ENCODE measurements at regions not wholly inside any gene's neighbourhood (a gene's known extent, or its start where the extent isn't known, plus 50 kb on each side); places are given as distances from the start of the nearest gene placed in this dataset.
"Not testable (repeated sequence)": the region's sequence is repeated elsewhere in the genome, so short reads cannot be mapped to it uniquely, and the experiment has no call there.

DNA sequence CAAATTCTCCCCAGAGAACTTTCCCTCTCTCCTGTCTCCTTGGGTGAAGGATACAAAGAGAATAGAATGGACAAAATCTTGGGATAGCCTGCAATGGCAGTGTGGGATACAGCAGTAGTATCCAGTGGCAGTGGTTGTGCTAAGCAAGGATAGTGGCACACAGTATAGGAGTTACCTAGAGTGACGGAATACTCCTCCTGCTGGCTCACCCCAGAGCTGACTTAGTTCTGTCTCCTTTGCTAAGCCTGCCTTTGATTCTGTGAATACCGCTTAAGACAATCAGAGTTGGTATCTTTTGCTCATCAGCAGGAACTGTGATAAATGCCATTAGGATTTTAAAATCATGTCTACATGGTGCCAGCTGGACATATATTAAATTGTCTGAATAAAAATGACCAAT, 404.3 kb downstream of the JRKL start:
- no peak for DNase-seq

DNA sequence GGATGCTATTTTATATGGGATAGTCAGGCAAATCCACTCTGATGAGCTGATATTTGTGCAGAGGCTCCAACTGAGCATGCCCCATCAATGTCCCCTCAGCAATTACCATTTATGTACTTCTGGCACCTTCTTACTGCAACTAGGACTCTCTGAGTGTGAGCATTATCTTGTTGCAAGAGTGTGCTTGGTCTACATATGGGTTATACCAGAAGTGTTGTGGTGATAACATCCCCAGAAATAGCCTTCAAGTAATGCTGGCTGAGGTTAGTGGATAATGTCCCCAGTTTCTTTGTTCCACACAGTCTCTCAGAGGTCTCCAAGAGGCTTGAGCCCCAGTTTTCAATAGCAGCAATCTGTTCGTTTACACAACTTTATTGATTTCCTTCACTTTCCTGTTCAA, 408.6 kb downstream of the JRKL start:
- no peak for DNase-seq

DNA sequence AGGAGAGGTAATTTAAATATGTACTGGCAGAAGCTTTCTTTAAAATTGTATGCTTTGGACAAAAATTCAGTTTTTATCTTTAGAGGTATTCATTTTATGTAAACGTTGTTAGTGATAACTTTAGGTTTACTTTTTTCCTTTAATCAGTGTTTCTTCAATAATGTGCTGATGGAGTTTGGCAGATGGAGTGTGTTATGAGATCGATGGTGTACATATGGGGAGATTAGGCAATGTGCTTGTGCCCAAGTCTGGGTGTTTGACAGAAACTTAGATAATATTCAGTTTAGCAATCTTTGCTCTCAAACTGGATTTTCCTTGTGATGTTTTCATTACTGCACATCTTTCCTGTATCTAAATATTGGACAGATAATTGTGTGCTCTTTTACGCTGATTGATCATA, 425.4 kb downstream of the JRKL start:
- DNase-seq, result no peak

DNA sequence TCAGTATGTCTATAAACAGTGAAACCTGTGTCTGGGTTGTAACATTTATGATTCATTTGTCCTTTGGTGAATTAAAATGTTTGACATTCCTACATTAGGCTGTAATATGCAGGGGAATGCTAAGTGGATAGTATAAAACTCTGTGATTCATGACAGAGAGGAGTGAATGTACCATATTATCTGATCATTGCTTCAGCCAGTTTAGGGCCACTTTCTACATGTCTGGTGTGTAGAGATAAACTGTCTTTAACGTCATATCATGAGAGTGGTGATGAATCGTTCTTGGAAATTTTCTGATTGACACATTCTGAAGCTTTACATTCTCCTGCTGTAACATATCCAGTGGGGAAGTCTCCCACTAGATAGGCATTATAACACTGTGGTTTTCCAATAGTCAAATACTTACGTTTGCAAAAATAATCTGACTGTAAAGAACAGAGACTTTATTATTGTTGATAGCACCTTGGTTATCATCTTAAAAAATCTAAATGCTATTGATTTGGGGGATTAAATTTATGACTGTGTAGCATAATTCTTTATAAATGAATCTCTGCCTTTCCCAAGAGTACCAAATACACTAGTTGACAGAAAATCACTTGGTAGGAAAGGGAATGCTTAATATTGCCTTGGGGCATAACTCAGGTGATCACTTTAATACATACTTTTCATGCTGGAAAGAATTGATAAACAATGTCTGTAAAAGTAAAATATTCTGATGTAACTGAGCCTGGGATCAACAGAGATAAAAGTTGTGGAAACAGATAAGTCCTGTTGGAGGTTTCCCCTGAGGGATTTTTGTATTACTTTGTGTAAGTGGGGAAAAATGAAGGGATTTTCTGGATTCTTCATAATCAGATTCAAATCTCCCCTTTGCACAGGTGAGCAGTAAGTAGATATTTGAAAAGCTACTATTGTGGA, 427.9 kb downstream of the JRKL start:
- no peak for DNase-seq

DNA sequence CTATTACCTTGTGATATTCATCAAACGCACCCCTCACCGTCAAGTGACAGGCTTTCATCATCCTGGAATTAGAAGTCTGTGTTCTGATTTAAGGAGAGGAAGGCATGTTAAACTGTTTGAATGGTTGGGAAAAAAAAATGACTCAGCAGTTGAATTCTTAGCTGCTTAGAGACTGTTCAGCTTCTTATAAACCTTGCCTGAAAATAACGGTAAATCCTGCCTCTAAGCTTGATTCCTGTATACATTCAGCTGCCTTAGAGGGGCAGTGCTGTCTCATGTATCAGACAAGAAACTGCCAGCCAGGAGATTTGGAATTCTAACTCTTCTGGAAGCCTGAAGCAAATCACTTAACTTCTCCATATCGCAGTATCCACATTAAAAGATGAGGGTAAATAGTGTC, 437.4 kb downstream of the JRKL start:
- no peak for DNase-seq

DNA sequence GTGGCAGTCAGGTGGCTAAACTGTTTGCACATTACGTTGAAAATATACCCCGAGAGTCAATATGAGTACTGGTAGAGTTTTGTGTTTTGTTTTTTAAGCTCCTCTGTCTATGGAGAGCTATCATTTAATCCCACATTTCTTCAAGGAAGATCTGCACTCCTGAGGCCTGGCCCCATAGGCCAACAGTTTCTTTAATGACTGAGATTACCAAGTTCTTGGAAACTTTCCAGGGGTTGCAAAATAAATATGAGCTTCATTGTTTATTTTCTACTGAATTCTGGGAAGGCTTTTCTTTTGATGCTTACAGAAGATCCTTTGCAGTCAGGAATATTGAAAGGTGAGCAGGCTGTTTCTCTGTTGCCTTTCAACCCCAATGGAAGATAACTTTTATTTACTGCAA, 452.0 kb downstream of the JRKL start:
- no peak for DNase-seq

DNA sequence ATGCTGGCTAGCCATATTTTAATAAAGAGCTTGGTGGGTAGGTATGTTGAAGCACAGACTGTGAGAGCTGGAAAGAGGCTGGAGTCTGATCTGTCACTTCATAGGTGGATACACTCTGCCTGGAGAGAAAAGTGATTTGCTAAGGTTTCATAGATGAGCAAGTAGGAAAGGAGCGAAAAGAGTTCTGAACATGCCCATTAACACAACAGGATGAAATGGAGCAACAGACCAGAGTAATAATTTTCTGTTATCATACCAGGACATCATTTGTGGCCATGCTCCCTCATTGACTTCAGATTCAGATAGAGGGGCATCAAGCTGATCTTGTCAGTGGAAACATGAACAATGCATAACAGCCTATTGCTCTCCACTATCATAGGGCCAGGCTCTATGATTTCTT, 452.9 kb downstream of the JRKL start:
- DNase-seq, result no peak

DNA sequence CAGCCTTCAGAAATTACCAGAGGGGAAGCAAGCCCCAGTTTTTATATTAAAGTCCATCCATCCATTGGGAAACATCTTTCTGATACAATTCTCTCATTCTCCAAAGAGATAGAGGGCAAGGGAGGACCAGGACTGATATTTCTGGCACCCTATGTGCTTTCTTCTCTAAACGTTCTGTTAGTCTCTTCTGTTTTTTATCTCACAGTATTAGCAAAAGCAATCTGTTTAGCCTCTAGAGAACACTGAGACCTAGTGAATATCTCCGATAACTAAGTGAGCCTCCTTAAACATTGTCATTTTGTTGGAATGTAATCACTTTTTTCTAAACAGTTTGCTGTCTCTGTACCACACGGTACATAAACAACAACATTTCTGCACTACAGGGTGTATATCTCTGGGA, 464.6 kb downstream of the JRKL start:
- no peak for DNase-seq

DNA sequence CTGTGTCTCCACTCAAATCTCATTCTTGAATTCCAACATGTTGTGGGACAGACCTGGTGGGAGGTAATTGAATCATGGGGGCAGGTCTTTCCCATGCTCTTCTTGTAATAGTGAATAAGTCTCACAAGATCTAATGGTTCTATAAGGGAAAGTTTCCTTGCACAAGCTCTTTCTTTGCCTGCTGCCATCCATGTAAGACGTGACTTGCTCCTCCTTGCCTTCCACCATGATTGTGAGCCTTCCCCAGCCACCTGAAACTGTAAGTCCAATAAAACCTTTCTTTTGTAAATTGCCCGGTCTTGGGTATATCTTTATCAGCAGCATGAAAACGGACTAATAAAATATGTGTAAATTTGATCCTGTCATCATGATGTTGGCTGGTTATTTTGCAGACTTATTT, 471.9 kb downstream of the JRKL start:
- not testable (repeated sequence) for DNase-seq

DNA sequence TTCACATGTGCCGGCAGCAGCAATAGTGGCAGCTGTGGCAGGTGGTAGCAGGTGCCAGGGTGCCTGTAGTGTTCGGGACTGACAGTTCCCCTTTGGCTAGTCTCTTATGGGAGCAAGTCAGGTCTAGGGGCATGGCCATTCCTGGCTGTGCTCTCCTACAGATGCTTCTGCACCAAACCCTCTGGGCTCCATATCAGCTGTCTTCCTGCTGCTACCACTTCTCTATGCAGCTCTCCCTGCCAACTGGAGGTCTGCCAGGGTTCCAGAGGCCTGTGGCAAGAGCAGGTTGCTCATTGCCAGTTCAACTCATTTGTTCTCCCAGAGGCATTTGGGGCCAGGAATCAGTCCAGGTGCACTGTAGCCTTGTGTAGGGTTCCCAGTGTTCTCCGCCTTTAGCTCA, 473.7 kb downstream of the JRKL start:
- DNase-seq, result no peak

DNA sequence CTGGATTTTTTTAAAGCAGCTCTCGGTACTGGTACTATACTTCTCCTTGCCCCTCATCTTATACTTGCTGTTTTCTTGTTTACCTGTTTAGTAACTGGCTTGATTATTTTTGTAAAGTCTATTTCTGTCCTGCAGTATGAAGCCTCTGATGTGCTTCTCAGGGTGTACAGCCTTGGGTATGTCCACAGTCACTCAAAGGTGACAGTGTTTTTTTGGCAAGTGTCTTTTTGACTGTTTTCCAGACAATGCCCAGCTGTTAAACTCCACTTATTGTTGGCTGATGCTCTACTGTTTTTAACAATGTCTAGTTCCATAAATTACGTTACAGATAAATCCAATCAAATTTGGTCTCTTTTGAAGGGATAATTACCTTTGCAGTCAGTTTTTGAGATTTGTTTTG, 475.2 kb downstream of the JRKL start:
- no peak for DNase-seq

DNA sequence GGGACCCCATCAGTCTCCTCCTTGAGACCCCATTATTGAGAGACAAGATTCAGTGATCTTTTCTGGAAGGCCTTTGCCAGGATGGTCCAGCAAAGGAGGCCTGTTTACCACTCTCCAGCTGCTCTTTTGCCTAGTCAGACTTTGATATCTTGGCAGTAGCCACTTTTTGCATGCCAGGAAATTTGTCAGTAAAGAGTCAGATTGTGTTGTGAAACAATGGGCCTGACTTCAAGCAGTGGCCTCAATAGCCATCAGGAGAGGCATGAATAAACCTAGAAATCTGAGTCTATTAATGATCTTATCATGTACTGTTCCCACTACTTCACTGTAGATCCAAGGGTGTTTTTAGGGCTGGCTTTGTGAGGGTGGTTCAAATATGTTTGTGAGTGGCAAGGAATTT, 479.4 kb downstream of the JRKL start:
- no peak for DNase-seq

DNA sequence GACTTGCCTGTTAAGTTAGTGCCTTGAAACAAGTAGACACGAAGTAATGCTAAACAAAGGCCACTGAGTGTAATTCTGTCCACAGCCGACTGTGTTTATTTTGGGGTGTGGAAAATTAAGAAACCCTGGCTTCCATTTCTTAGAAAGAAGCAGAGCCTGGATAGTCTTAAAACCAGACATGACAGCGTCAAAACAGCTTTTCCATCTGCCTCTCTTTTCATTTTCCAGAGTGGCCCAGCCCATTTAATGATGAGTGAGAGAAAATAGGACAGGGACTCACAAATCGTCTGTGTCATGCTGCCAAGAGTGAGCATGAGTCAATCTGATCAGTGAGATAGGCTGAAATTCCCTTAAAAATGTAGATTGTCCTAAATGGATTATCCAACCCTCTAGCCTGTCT, 485.9 kb downstream of the JRKL start:
- DNase-seq, result no peak

DNA sequence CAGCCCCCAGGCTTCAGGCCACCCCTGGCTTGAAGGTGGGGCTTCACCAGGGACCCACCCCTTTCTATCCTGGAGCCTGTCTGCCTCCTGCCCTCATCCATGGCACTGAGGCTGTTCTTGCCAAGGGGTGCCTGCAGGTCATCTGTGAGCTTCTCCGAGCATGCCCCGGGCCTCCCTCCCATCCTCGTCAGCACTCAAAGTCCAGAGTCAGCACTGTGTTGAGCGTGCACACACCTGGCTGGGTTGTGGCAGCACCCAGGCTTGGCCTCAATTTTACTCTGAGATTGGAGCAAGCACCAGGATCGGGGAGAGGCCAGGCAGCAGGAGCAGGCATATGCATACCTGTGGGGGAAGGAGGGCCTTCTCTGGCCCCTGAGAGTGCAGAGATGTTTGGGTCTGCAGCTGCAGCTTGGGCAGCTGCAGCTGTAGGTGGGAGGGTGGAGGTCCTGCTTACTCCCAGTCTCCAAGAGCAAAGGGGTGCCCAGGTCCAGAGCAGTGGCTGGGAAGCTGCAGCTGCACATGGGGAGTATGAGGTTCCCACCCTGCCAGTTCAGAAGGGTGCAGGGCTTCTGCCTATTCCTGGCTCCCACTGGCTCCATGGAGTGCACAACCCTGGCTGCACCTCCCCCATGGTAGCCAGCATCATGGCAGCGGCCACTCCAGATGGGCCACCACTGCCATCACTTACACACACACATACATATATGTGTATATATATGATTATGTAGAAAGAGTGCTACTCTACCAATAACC, 488.7 kb downstream of the JRKL start:
- no peak for DNase-seq

DNA sequence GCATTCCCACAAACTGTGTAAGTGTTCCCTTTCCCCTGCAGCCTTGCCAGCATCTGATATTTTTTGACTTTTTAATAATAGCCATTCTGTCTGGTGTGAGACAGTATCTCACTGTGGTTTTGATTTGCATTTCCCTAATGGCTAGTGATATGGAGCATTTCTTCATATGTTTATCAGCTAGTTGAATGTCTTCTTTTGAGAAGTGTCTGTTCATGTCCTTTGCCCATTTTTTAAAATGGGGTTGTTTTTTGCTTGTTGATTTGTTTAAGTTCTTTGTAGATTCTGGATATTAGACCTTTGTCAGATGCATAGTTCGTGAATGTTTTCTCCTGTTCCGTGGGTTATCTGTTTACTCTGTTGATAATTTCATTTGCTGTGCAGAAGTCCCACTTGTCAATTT, 492.8 kb downstream of the JRKL start:
- DNase-seq, result not testable (repeated sequence)

DNA sequence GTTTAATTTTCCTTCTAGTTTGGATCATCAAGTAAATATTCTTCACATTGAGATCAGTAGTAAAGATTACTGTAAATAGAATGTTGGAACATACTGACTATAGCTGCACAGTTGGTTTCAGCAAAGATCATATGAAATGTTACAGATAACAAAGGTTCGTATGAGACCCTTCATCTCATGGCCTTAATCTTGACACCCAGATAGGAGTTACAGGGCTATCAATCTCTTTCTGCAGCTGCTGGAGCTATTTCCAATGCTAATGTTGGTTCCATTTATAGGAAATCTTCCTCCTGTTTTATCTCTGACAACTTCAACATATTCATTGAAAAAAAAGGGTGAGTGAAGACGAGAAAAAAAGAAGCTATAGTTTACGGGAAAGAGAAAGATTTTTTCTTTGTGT, 495.6 kb downstream of the JRKL start:
- DNase-seq, result no peak

DNA sequence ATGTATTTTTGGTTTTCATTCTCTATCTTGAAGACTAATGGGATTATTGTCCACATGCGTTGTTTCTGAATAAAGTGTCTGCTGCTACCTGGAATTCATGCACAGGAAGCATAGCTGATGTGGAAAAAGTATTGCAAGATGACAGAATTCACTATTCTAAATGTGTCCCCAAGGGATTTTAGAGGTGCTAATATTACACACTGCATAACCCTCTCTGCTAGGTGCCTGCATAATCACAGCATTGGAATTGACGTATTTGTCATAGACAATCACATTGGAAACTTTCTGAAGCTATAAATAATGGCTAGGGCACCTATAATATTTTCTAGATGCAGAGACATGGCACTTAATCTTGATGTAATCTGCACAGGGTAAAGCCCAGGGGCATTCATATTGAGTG, 496.1 kb downstream of the JRKL start:
- DNase-seq, result no peak

DNA sequence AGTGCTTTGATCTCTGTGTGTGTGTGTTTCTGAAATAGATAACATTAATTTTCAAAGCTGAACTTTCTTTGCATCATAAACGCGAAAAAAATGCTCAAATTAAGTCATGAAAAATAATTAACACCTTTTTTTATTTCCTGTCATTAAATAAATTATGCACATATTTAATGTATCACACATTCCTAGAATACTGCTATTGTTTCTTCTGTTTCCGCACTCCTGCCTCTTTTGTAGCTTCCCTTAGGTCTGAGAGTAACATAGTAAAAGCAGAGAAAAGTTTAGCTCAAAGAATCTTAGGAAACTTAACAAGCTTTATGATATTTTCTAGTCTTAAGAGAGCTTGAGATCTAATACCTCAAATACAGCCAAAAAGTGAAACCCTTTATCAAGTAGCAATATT, 504.2 kb downstream of the JRKL start:
- DNase-seq, result no peak

DNA sequence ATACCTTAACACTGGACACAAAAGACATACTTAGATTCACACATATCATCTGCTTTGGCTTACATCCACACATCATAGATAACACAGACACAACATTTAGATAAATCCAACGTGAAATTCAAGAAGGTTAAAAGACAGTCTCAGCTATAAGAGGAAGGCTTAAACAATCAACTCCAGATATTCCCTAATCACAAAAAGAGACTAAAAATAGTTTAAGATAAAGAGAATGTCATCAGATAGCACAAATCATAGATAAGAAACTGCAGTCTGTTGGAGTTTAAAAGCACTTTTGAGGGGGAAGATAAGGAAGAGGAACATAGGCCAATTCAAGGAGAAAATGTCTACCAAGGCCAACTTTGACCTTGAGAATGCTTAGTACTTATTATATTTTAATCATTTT, 504.8 kb downstream of the JRKL start:
- DNase-seq, result no peak

DNA sequence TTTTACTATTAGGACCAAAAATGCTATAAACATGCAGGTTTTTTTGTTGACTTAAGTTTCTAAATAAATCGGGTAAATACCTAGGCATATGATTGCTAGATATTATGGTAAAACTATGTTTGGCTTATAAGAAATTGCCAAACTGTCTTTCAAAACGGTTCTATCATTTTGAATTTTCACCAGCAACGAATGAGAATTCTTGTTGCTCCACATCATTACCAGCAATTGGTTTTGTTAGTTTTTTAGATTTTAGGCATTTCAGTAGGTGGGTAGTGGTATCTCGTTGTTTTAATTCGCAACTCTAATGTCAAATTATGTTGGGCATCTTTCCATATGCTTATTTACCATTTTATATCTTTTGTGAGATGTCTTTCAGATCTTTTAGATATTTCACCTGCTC, 510.2 kb downstream of the JRKL start:
- DNase-seq, result no peak

DNA sequence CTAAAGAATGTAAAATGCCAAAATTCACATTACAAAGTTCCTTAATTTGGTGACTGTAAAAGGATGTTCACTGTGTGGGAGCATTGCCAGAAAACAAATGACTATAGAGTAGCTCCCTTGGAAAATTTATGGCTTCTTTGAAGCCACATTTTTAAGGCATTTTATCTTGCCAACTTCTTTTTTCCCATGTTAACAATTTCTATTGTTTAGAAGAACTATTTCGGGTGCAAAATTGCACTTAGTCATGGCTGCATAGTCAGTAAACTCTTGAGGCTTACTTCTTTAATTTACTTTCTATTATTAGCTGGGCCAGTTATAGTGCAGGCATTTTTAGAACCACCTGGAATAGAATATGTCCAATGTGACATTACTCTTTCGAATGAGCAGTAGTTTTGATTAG, 515.3 kb downstream of the JRKL start:
- no peak for DNase-seq

DNA sequence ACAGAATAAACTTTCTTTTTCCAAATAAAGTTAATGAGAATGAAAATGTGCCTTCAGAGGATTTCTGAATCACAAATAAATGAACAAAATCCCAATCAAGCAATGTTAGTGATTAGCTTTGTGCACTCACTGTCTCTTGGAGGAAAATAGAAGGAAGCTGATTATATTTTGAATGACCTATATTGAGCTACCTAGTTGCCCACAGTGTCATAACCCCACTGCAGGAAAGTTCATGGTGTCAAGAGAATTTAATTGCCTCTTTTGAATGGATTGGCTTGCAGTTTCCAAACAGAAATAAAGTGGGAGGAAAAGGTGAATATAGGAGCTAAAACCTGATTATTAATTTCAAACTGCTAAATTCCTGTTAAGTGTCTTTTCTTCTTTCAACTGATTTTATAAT, 515.9 kb downstream of the JRKL start:
- DNase-seq, result no peak

DNA sequence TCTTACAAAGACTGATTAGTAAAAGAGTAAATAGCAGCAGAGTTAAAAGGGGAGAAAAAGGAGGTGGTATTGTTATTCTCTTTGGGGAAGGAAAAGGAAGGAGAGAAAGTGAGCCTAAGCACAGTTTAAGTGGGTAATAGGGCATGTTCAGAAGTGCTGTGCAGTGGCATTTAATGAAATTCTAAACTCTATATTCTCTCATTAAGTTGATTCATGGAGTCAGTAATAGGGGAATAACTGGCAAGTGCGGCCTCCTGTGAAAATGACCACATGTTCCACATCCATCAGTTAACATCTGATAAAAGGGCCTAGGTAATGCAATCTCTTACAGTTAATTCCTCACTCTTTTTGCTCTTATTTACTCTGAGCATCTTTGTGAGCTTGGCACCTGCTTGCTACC, 516.7 kb downstream of the JRKL start:
- DNase-seq, result no peak

DNA sequence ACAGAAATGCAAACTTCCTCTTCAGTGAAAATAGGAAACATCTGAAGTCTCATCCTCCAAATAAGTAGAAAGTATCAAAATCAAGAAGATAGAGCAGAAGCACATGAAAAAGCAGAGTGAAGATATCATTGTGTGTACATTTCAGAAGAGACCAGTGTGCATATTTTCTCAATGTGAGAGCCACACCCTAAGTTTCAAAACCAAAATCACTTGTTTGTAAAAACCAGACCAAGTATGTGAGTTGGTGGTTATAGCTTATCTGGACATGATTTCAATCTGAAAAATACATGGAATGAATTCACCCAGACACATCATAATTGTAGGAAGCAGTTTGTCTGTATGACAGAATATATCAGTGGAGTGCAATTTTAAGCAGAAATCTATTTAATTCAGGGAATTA, 536.0 kb downstream of the JRKL start:
- no peak for DNase-seq

DNA sequence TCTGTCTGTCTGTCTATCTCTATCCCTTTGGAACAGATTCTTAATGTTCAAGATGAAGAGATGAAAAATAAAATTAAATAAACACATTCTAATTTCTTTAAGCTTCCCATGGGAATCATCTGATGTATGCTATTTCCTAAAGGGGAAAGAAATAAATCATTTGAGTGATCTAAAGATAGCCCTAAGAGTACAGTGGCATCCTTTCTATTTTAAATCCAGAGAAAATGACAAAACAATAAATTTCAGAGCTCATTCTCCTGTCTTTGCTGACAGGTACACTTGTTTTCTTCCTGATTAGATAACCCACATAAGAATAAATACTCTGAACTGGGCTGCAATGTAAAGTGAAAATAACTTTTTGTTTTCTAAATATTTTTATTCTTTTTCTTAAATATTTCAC, 550.4 kb downstream of the JRKL start:
- no peak for DNase-seq
